ENCODE measurements at regions not wholly inside any gene's neighbourhood (a gene's known extent, or its start where the extent isn't known, plus 50 kb on each side); places are given as distances from the start of the nearest gene placed in this dataset.

GRCh38 chr10:79012567-79012966 lies 56.2 kb upstream of the ZMIZ1 start:
- DNase-seq (ENCODE audit: low read depth) = no peak

- DNase-seq (ENCODE audit: low read depth) = no peak
Measured at GRCh38 chr10:79013406-79013987, 55.3 kb upstream of the ZMIZ1 start.

GRCh38 chr10:79014796-79015195 lies 54.0 kb upstream of the ZMIZ1 start:
- DNase-seq (ENCODE audit: low read depth) = no peak

DNA sequence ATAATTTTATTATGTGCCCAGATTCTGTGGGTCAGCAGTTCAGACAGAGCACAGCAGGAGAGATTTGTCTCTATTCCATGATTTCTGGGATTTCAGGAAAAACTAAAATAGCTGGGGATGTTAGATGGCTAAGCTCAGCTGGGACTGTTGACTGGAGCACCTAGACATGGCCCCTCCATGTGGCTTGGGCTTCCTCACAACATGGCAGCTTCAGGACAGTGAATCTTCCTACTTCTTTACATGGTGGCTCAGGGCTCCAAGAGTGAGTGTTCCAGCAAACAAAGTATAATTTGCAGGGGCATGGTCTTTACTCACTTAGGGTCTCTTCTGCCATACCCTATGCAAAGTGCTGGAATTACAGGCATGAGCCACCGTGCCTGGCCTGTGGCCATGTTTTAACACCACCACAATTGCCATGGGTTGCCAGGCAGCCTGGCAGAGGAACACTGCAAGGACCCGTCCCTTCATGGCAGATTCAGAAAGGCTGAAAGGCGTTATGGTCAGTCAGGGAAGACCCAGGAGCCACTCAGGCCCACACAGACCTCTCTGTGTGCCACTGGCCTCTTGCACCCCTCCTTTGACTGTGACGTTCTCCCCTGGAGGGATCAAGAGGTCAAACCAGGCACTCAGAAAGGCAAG lies 50.8 kb upstream of the ZMIZ1 start:
- no peak for DNase-seq (ENCODE audit: low read depth)

- DNase-seq (ENCODE audit: low read depth) = no peak
Measured at GRCh38 chr10:79018521-79019011, 50.2 kb upstream of the ZMIZ1 start.

All from activated gamma-delta T cell treated with anti-CD3 and anti-CD28 coated beads, Interleukin-2, amount 50 U/mL, for 16 hours (primary cell).